ENCODE measurements at regions not wholly inside any gene's neighbourhood (a gene's known extent, or its start where the extent isn't known, plus 50 kb on each side); places are given as distances from the start of the nearest gene placed in this dataset.

GRCh38 chr2:16035747-16036745 is 95.7 kb downstream of the MYCN start:
- TF ChIP-seq CTCF (IDR thresholded peaks at IDR 0.05) (no peak), POLR2A (IDR thresholded peaks at IDR 0.05) (no peak)
